ENCODE measurements at regions not wholly inside any gene's neighbourhood (a gene's known extent, or its start where the extent isn't known, plus 50 kb on each side); places are given as distances from the start of the nearest gene placed in this dataset.

DNA sequence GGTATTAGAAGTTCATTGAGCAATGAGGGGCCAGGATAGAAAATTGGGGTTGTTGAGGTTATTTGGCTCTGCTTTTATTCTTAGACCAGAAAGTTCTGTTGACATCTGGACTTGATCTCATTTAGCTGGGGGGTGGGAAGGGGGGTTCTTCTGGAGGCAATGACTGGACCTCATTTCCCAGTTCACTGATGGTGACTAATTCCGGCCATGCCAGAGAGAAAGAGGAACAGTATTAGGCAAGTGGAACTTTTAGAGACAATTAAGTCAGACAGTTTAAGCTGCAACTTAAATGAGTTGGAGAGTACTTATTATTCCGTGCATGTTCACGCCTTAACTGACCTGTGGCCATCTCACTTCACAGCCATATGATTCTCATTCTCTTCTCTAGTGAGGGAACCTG, 512.5 kb downstream of the REEP3 start:
- ChIA-PET CTCF (interaction anchor here (0.6 to 1.9 kb wide), 4 partner anchors 9 to 1530 kb away, joined by 3 to 20 read pairs (median 9); no protein-coding TSS in a partner anchor), POLR2A (no interaction called here)
- no peaks in the 10 kb centered on the region for H3K9me3 Mint-ChIP-seq (ENCODE audit: unreplicated experiment)
- BruUV-seq (replicated peaks), result no TSS peak
- no peaks in the 10 kb centered on the region for H3K36me3 Mint-ChIP-seq (ENCODE audit: insufficient read depth, unreplicated experiment)
- H3K4me1 Mint-ChIP-seq (ENCODE audit: insufficient read depth, unreplicated experiment), result peaks cover 19% of the 10 kb centered on the region
- no peak overlapping the region for H3K27ac Mint-ChIP-seq (ENCODE audit: low read depth, unreplicated experiment)
- DNase-seq (ENCODE audit: unreplicated experiment), result no peak
- intact Hi-C loops (cut with micrococcal nuclease), result no loop called here
- H3K4me3 Mint-ChIP-seq (ENCODE audit: unreplicated experiment), result no peak overlapping the region
- no peaks in the 10 kb centered on the region for H3K27me3 Mint-ChIP-seq (ENCODE audit: insufficient read depth, unreplicated experiment)
- TF ChIP-seq, protein P1, sequence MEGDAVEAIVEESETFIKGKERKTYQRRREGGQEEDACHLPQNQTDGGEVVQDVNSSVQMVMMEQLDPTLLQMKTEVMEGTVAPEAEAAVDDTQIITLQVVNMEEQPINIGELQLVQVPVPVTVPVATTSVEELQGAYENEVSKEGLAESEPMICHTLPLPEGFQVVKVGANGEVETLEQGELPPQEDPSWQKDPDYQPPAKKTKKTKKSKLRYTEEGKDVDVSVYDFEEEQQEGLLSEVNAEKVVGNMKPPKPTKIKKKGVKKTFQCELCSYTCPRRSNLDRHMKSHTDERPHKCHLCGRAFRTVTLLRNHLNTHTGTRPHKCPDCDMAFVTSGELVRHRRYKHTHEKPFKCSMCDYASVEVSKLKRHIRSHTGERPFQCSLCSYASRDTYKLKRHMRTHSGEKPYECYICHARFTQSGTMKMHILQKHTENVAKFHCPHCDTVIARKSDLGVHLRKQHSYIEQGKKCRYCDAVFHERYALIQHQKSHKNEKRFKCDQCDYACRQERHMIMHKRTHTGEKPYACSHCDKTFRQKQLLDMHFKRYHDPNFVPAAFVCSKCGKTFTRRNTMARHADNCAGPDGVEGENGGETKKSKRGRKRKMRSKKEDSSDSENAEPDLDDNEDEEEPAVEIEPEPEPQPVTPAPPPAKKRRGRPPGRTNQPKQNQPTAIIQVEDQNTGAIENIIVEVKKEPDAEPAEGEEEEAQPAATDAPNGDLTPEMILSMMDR (IDR thresholded peaks at IDR 0.05; ENCODE audit: unreplicated experiment), result no peak

DNA sequence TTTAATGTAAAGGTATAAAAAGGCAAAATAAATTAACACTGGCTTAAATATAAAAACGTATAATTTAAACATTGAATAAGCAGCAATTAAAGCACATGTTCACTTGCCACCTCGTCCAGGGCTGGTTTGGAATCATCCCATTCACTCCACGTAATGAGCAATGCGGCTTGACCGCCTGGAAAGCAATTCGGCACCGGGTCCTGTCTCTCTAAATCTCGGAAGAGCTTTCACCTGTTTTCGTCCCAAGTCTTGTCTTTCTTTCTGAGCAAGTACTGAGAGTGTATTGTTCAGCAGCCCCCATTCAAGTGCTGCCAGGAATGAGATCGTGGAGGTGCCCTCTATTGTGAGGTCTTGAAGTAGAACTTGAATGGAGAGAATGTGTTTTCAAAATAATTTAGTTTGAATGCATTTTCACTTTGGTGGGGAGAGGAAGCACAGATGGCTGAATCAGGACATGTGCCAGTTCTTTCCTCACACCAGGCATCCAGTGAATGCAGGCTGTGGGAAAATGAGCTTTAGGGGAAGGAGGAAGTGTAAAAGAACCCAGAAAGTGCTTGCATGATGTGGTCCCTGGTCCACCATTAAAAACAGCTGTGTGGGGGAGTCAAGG, 515.2 kb downstream of the REEP3 start:
- H3K36me3 Mint-ChIP-seq (ENCODE audit: insufficient read depth, unreplicated experiment), result no peaks in the 10 kb centered on the region
- TF ChIP-seq, protein P1 (IDR thresholded peaks at IDR 0.05; ENCODE audit: unreplicated experiment), result no peak
- no peak overlapping the region for H3K27ac Mint-ChIP-seq (ENCODE audit: low read depth, unreplicated experiment)
- POLR2A ChIA-PET, result no interaction called here
- no peak overlapping the region for H3K4me3 Mint-ChIP-seq (ENCODE audit: unreplicated experiment)
- CTCF ChIA-PET, result interaction anchor here (0.8 to 2.2 kb wide), 3 partner anchors 59 to 169 kb away, joined by 3 to 11 read pairs (median 6); no protein-coding TSS in a partner anchor
- BruUV-seq (replicated peaks), result no TSS peak
- no peak for DNase-seq (ENCODE audit: unreplicated experiment)
- H3K9me3 Mint-ChIP-seq (ENCODE audit: unreplicated experiment), result no peaks in the 10 kb centered on the region
- H3K4me1 Mint-ChIP-seq (ENCODE audit: insufficient read depth, unreplicated experiment), result peaks cover 19% of the 10 kb centered on the region
- no peaks in the 10 kb centered on the region for H3K27me3 Mint-ChIP-seq (ENCODE audit: insufficient read depth, unreplicated experiment)
- intact Hi-C loops (cut with micrococcal nuclease), result no loop called here

DNA sequence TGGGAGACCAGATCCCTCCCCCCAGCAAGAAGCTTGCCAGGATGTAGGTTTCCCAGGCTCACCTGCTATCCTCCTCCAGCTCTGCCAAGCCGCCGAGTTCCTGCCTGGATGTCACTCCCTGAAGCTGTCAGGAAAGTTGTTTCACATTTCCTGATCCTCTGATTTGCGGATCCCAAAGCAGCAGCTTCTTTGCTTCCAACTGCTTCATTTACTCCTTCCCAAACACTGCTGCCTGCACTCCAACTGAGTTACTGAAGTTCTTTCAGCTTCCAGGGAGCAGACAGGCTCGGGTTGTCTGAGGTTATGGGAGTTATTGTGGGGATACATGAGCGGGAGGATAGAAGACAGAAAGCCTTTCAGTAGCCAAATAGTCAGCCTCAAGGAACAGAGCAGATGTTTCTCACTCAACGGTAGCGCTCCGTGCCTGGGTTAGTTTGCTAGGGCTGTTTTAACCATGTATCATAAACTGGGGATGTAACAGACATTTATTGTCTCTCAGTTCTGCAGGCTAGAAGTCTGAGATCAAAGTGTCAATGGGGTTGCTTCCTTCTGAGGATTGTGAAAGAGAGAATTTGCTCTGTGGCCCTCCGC, 516.0 kb downstream of the REEP3 start:
- Mint-ChIP-seq H3K27ac (ENCODE audit: low read depth, unreplicated experiment) (no peak overlapping the region), H3K4me3 (ENCODE audit: unreplicated experiment) (no peak overlapping the region), H3K4me1 (ENCODE audit: insufficient read depth, unreplicated experiment) (peaks cover 19% of the 10 kb centered on the region), H3K36me3 (ENCODE audit: insufficient read depth, unreplicated experiment) (no peaks in the 10 kb centered on the region), H3K9me3 (ENCODE audit: unreplicated experiment) (no peaks in the 10 kb centered on the region), H3K27me3 (ENCODE audit: insufficient read depth, unreplicated experiment) (no peaks in the 10 kb centered on the region)
- TF ChIP-seq, protein P1 (IDR thresholded peaks at IDR 0.05; ENCODE audit: unreplicated experiment), result no peak
- intact Hi-C loops (cut with micrococcal nuclease), result no loop called here
- POLR2A ChIA-PET, result no interaction called here
- CTCF ChIA-PET, result interaction anchor here (0.8 to 2.2 kb wide), 3 partner anchors 60 to 170 kb away, joined by 3 to 11 read pairs (median 6); no protein-coding TSS in a partner anchor
- BruUV-seq (replicated peaks), result no TSS peak
- DNase-seq (ENCODE audit: unreplicated experiment), result no peak

DNA sequence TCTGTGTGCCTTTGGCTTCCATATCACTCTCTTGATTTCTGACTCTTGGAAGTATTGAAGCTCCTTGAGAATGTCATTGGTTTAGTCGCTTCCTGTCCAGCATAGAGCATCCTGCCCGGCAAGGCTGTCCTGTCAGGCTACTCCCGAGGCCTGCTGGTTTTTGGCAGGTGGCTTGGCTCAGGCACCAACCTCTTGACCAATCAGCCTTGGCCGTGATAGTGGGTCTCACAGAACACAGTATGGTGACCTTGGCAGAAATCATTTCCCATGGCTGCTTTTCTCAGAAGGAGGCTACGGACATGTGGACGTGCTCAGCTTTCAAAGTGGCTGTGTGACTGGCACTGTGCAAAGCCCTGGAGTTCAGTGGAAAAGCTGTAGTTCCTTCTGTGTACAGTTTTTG, 516.9 kb downstream of the REEP3 start:
- Mint-ChIP-seq H3K36me3 (ENCODE audit: insufficient read depth, unreplicated experiment) (no peaks in the 10 kb centered on the region), H3K27ac (ENCODE audit: low read depth, unreplicated experiment) (no peak overlapping the region), H3K4me1 (ENCODE audit: insufficient read depth, unreplicated experiment) (peaks cover 17% of the 10 kb centered on the region), H3K4me3 (ENCODE audit: unreplicated experiment) (no peak overlapping the region), H3K9me3 (ENCODE audit: unreplicated experiment) (no peaks in the 10 kb centered on the region), H3K27me3 (ENCODE audit: insufficient read depth, unreplicated experiment) (no peaks in the 10 kb centered on the region)
- intact Hi-C loops (cut with micrococcal nuclease), result no loop called here
- BruUV-seq (replicated peaks), result no TSS peak
- TF ChIP-seq, protein P1 (IDR thresholded peaks at IDR 0.05; ENCODE audit: unreplicated experiment), result no peak
- ChIA-PET CTCF (interaction anchor here (1.0 to 2.2 kb wide), 3 partner anchors 61 to 171 kb away, joined by 4 to 11 read pairs (median 6); no protein-coding TSS in a partner anchor), POLR2A (no interaction called here)
- DNase-seq (ENCODE audit: unreplicated experiment), result no peak

Data from MCF 10A (cell line).